Calu3 (cell line): ENCODE measurements at regions not wholly inside any gene's neighbourhood (a gene's known extent, or its start where the extent isn't known, plus 50 kb on each side); places are given as distances from the start of the nearest gene placed in this dataset.

Source experiments
- BruUV-seq: library from RNA; stranded (reverse); fragments of 400-500 nt; replicated peaks from 2 replicates; lab custom pipeline; 2021; lab: Mats Ljungman, UMichigan
- CTCF ChIA-PET: fragments of 300-600 bp; sonication (Branson Sonifier 250); formaldehyde crosslinking; loops from one replicate; lab custom pipeline; 2022; ENCODE audit warnings: antibody characterized with exemption; lab: Charles Lee
- DNase-seq: peaks from one replicate; pipeline ENCODE4 v3.0.0; 2022
- H3K27ac Mint-ChIP-seq: one replicate; pipeline ENCODE4 v1.8.0; 2022; ENCODE audit warnings: mixed read lengths; ENCODE audit not compliant: unreplicated experiment
- H3K27me3 Mint-ChIP-seq: one replicate; pipeline ENCODE4 v1.8.0; 2022; ENCODE audit warnings: mixed read lengths; ENCODE audit not compliant: unreplicated experiment
- H3K36me3 Mint-ChIP-seq: one replicate; pipeline ENCODE4 v1.8.0; 2022; ENCODE audit warnings: mild to moderate bottlenecking, moderate library complexity, mixed read lengths; ENCODE audit not compliant: insufficient read depth, unreplicated experiment
- H3K4me1 Mint-ChIP-seq: one replicate; pipeline ENCODE4 v1.8.0; 2022; ENCODE audit warnings: mild to moderate bottlenecking, low read depth, mixed read lengths; ENCODE audit not compliant: unreplicated experiment
- H3K4me3 Mint-ChIP-seq: one replicate; pipeline ENCODE4 v1.8.0; 2022; ENCODE audit warnings: mild to moderate bottlenecking, low read depth, moderate library complexity, mixed read lengths; ENCODE audit not compliant: unreplicated experiment
- H3K9me3 Mint-ChIP-seq: one replicate; pipeline ENCODE4 v1.8.0; 2022; ENCODE audit warnings: low read depth, mixed read lengths; ENCODE audit not compliant: unreplicated experiment
- CTCF ChIP-seq: fragments of 200-600 bp; IDR thresholded peaks from one replicate; pipeline ENCODE4 v1.8.0; 2022; ENCODE audit warnings: antibody characterized with exemption; ENCODE audit not compliant: unreplicated experiment
- intact Hi-C: fragments of 100-400 bp; cut with micrococcal nuclease; formaldehyde crosslinking; loops from one replicate; pipeline ENCODE4 v1.10.0; 2022; ENCODE audit not compliant: unreplicated experiment

- BruUV-seq: no TSS peak
- no peak for TF ChIP-seq CTCF
- H3K4me3 Mint-ChIP-seq: no peak overlapping the region
- no peaks in the 10 kb centered on the region for H3K36me3 Mint-ChIP-seq
- H3K9me3 Mint-ChIP-seq: no peaks in the 10 kb centered on the region
- H3K27ac Mint-ChIP-seq: no peak overlapping the region
- H3K4me1 Mint-ChIP-seq: peaks cover 8% of the 10 kb centered on the region
- CTCF ChIA-PET: interaction anchor here (1.2 kb wide), 1 partner anchor 11 kb away, joined by 3 read pairs; no protein-coding TSS in a partner anchor
- intact Hi-C loops: no loop called here
- DNase-seq: no peak
- H3K27me3 Mint-ChIP-seq: no peaks in the 10 kb centered on the region
These were observed 92.8 kb upstream of the PPP2R5A start for GRCh38 chr1:212192261-212192998.

- BruUV-seq: no TSS peak
- no peak for TF ChIP-seq CTCF
- Mint-ChIP-seq H3K27ac (no peak overlapping the region), H3K4me1 (no peaks in the 10 kb centered on the region), H3K36me3 (no peaks in the 10 kb centered on the region), H3K9me3 (no peaks in the 10 kb centered on the region), H3K27me3 (no peaks in the 10 kb centered on the region), H3K4me3 (no peak overlapping the region)
- CTCF ChIA-PET: interaction anchor here (0.7 kb wide), 1 partner anchor 10 kb away, joined by 3 read pairs; no protein-coding TSS in a partner anchor
- no peak for DNase-seq
- intact Hi-C loops: no loop called here
These were observed 88.9 kb upstream of the PPP2R5A start for GRCh38 chr1:212196355-212196754.

GRCh38 chr1:212201461-212201860 lies 83.7 kb upstream of the PPP2R5A start:
- Mint-ChIP-seq H3K36me3 (no peaks in the 10 kb centered on the region), H3K4me3 (no peak overlapping the region), H3K27me3 (no peaks in the 10 kb centered on the region), H3K9me3 (no peaks in the 10 kb centered on the region), H3K4me1 (no peaks in the 10 kb centered on the region), H3K27ac (no peak overlapping the region)
- intact Hi-C loops: no loop called here
- TF ChIP-seq CTCF: no peak
- CTCF ChIA-PET: interaction anchor here (0.8 kb wide), 1 partner anchor 21 kb away, joined by 9 read pairs; no protein-coding TSS in a partner anchor
- DNase-seq: no peak
- no TSS peak for BruUV-seq

- Mint-ChIP-seq H3K9me3 (no peaks in the 10 kb centered on the region), H3K36me3 (no peaks in the 10 kb centered on the region), H3K4me3 (no peak overlapping the region), H3K4me1 (no peaks in the 10 kb centered on the region), H3K27me3 (no peaks in the 10 kb centered on the region), H3K27ac (no peak overlapping the region)
- no peak for TF ChIP-seq CTCF
- no peak for DNase-seq
- intact Hi-C loops: no loop called here
- CTCF ChIA-PET: interaction anchor here (1.2 to 1.3 kb wide), 3 partner anchors 11 to 81 kb away, joined by 3 read pairs; no protein-coding TSS in a partner anchor
- BruUV-seq: no TSS peak
These were observed 81.6 kb upstream of the PPP2R5A start for GRCh38 chr1:212203630-212204029.
